Smooth muscle cell (in vitro differentiated cells): ENCODE measurements at regions not wholly inside any gene's neighbourhood (a gene's known extent, or its start where the extent isn't known, plus 50 kb on each side); places are given as distances from the start of the nearest gene placed in this dataset.

Experiments used
- DNase-seq: peaks from one replicate; lab custom pipeline; 2025; ENCODE audit not compliant: unreplicated experiment; lab: John Stamatoyannopoulos, UW
- H2AFZ ChIP-seq: fragments of 200-600 bp; sonication (generic); 2 replicates; pipeline ENCODE4 v1.6.0; 2016; ENCODE audit warnings: antibody characterized with exemption, low read depth, mild to moderate bottlenecking
- H3F3A ChIP-seq: fragments of 200-600 bp; sonication (generic); 2 replicates; pipeline ENCODE4 v1.6.0; 2017; ENCODE audit warnings: antibody characterized with exemption, low read depth
- H3K27ac ChIP-seq: fragments of 200-600 bp; sonication (generic); 2 replicates; pipeline ENCODE4 v1.5.1; 2016; ENCODE audit warnings: low read depth, mild to moderate bottlenecking
- H3K27me3 ChIP-seq: fragments of 200-600 bp; sonication (generic); 2 replicates; pipeline ENCODE4 v1.6.1; 2016; ENCODE audit warnings: low read depth, mild to moderate bottlenecking
- H3K36me3 ChIP-seq: fragments of 200-600 bp; sonication (generic); 2 replicates; pipeline ENCODE4 v1.5.1; 2016; ENCODE audit warnings: low read depth
- H3K4me1 ChIP-seq: fragments of 200-600 bp; sonication (generic); 2 replicates; pipeline ENCODE4 v1.5.1; 2016; ENCODE audit warnings: low read depth
- H3K4me2 ChIP-seq: fragments of 200-600 bp; sonication (generic); 2 replicates; pipeline ENCODE4 v1.6.0; 2016; ENCODE audit warnings: mild to moderate bottlenecking
- H3K4me3 ChIP-seq: fragments of 200-600 bp; sonication (generic); 2 replicates; pipeline ENCODE4 v1.5.1; 2016; ENCODE audit warnings: mild to moderate bottlenecking
- H3K79me2 ChIP-seq: fragments of 200-600 bp; sonication (generic); 2 replicates; pipeline ENCODE4 v1.6.0; 2016; ENCODE audit warnings: low read depth, mild to moderate bottlenecking
- H3K9ac ChIP-seq: fragments of 200-600 bp; sonication (generic); 2 replicates; pipeline ENCODE4 v1.6.0; 2016; ENCODE audit warnings: low read depth
- H3K9me3 ChIP-seq: fragments of 200-600 bp; sonication (generic); replicated peaks from 2 replicates; pipeline ENCODE4 v1.5.1; 2016; ENCODE audit warnings: low read depth
- H4K20me1 ChIP-seq: fragments of 200-600 bp; sonication (generic); 2 replicates; pipeline ENCODE4 v1.6.0; 2016; ENCODE audit warnings: low read depth
- CTCF ChIP-seq: fragments of 200-600 bp; sonication (generic); IDR thresholded peaks from 2 replicates; pipeline ENCODE4 v1.5.1; 2017; ENCODE audit warnings: borderline replicate concordance, mild to moderate bottlenecking, antibody characterized with exemption; ENCODE audit not compliant: insufficient read depth, poor library complexity, severe bottlenecking
- WGBS: methylation state at CpG from one replicate; pipeline ENCODE4 v1.1.7; 2016; ENCODE audit warnings: low lambda C conversion rate; 5-methylcytosine and 5-hydroxymethylcytosine counted together

- TF ChIP-seq CTCF = no peak
- DNase-seq = no peak
- 93% methylated on average over 2 of the region's 2 CpGs for WGBS
- Histone ChIP-seq H3K36me3 (no peaks in the 10 kb centered on the region), H2AFZ (no peak overlapping the region), H3K9me3 (no peaks in the 10 kb centered on the region), H3K4me1 (no peaks in the 10 kb centered on the region), H3K4me2 (no peak overlapping the region), H3K79me2 (no peaks in the 10 kb centered on the region), H3F3A (no peaks in the 10 kb centered on the region), H3K4me3 (no peak overlapping the region), H3K9ac (no peak overlapping the region), H3K27ac (no peak overlapping the region), H4K20me1 (no peaks in the 10 kb centered on the region), H3K27me3 (no peaks in the 10 kb centered on the region)
Observed at GRCh38 chr12:107361970-107362369, 268.6 kb upstream of the CRY1 start.

GRCh38 chr12:107362960-107363359 is 269.6 kb upstream of the CRY1 start:
- H2AFZ ChIP-seq = no peak overlapping the region
- no peak overlapping the region for H3K27ac ChIP-seq
- H3K9ac ChIP-seq = no peak overlapping the region
- DNase-seq = no peak
- WGBS = 76% methylated on average over 5 of the region's 5 CpGs
- H3K36me3 ChIP-seq = no peaks in the 10 kb centered on the region
- H3K79me2 ChIP-seq = no peaks in the 10 kb centered on the region
- no peak overlapping the region for H3K4me2 ChIP-seq
- H3K4me1 ChIP-seq = no peaks in the 10 kb centered on the region
- no peak overlapping the region for H3K4me3 ChIP-seq
- no peaks in the 10 kb centered on the region for H4K20me1 ChIP-seq
- H3F3A ChIP-seq = no peaks in the 10 kb centered on the region
- H3K27me3 ChIP-seq = no peaks in the 10 kb centered on the region
- H3K9me3 ChIP-seq = no peaks in the 10 kb centered on the region
- no peak for TF ChIP-seq CTCF

GRCh38 chr12:107364875-107365518 is 271.6 kb upstream of the CRY1 start:
- Histone ChIP-seq H2AFZ (no peak overlapping the region), H3K79me2 (no peaks in the 10 kb centered on the region), H3F3A (no peaks in the 10 kb centered on the region), H3K9me3 (no peaks in the 10 kb centered on the region), H3K36me3 (no peaks in the 10 kb centered on the region), H4K20me1 (no peaks in the 10 kb centered on the region), H3K27me3 (no peaks in the 10 kb centered on the region), H3K4me3 (no peak overlapping the region), H3K27ac (no peak overlapping the region), H3K4me1 (no peaks in the 10 kb centered on the region), H3K9ac (no peak overlapping the region), H3K4me2 (no peak overlapping the region)
- DNase-seq = no peak
- WGBS = 91% methylated on average over 3 of the region's 3 CpGs
- TF ChIP-seq CTCF = no peak

- H4K20me1 ChIP-seq = no peaks in the 10 kb centered on the region
- no peaks in the 10 kb centered on the region for H3K36me3 ChIP-seq
- DNase-seq = no peak
- WGBS = 85% methylated on average over 3 of the region's 3 CpGs
- no peaks in the 10 kb centered on the region for H3K9me3 ChIP-seq
- no peaks in the 10 kb centered on the region for H3K79me2 ChIP-seq
- no peaks in the 10 kb centered on the region for H3K27me3 ChIP-seq
- TF ChIP-seq CTCF = no peak
- H3K27ac ChIP-seq = no peak overlapping the region
- H3F3A ChIP-seq = no peaks in the 10 kb centered on the region
- H3K9ac ChIP-seq = no peak overlapping the region
- no peak overlapping the region for H3K4me2 ChIP-seq
- H3K4me3 ChIP-seq = no peak overlapping the region
- H2AFZ ChIP-seq = no peak overlapping the region
- H3K4me1 ChIP-seq = no peaks in the 10 kb centered on the region
Observed at GRCh38 chr12:107365703-107366102, 272.4 kb upstream of the CRY1 start.
